CD4-positive, CD25-positive, alpha-beta regulatory T cell (primary cell): ENCODE measurements at regions not wholly inside any gene's neighbourhood (a gene's known extent, or its start where the extent isn't known, plus 50 kb on each side); places are given as distances from the start of the nearest gene placed in this dataset.
A peak's percentile ranks its signal among the peaks of the same experiment; 100 is the strongest.

Experiments
- ATAC-seq, 2 donors: fragments of 150-1000 bp; cut with Tn5 transposase; one replicate each; pipeline ENCODE4 v1.10.0; 2021; ENCODE audit warnings: low read depth in 2 of 2, moderate number of reproducible peaks in 2 of 2, moderate library complexity in 1 of 2
- DNase-seq, 3 donors: peaks; one replicate each; pipeline versions ENCODE4 v3.0.0 to v3.0.0-alpha.2; 2012 to 2022; ENCODE audit warnings: mixed read lengths in 1 of 3
- H3K27ac ChIP-seq: one replicate; pipeline ENCODE4 v1.7.0; 2013; ENCODE audit warnings: mild to moderate bottlenecking, low read length; ENCODE audit not compliant: insufficient read depth, poor library complexity, severe bottlenecking
- H3K27me3 ChIP-seq: one replicate; pipeline ENCODE4 v1.7.0; 2013; ENCODE audit warnings: low read length; ENCODE audit not compliant: control insufficient read depth, insufficient read depth
- H3K36me3 ChIP-seq: one replicate; pipeline ENCODE4 v1.7.0; 2013; ENCODE audit warnings: mild to moderate bottlenecking, low read length, moderate library complexity; ENCODE audit not compliant: control insufficient read depth, insufficient read depth
- H3K4me1 ChIP-seq: 2 replicates; pipeline ENCODE4 v1.7.0; 2013; ENCODE audit warnings: mild to moderate bottlenecking, low read length; ENCODE audit not compliant: insufficient read depth, control insufficient read depth, poor library complexity, severe bottlenecking
- H3K4me3 ChIP-seq: one replicate; pipeline ENCODE4 v1.7.0; 2013; ENCODE audit warnings: low read depth, mild to moderate bottlenecking, low read length, moderate library complexity
- H3K9me3 ChIP-seq, 2 experiments: 1 replicate in 1 of 2; 2 replicates in 1 of 2; pipeline ENCODE4 v1.7.0; 2013; ENCODE audit warnings: low read length in 2 of 2, mild to moderate bottlenecking in 1 of 2, moderate library complexity in 1 of 2; ENCODE audit not compliant: control insufficient read depth in 2 of 2
- H3K27ac Mint-ChIP-seq, 3 donors: one replicate each; pipeline ENCODE4 v1.8.0; 2020 to 2022; ENCODE audit warnings: mild to moderate bottlenecking in 3 of 3, mixed read lengths in 3 of 3, moderate library complexity in 2 of 3
- H3K27me3 Mint-ChIP-seq: one replicate; pipeline ENCODE4 v1.8.0; 2022; ENCODE audit warnings: mild to moderate bottlenecking, mixed read lengths
- H3K36me3 Mint-ChIP-seq: one replicate; pipeline ENCODE4 v1.8.0; 2020; ENCODE audit warnings: mixed read lengths
- H3K4me1 Mint-ChIP-seq, 4 donors: one replicate each; pipeline ENCODE4 v1.8.0; 2020 to 2022; ENCODE audit warnings: mixed read lengths in 4 of 4, mild to moderate bottlenecking in 1 of 4
- H3K4me3 Mint-ChIP-seq, 4 donors: one replicate each; pipeline ENCODE4 v1.8.0; 2020 to 2022; ENCODE audit warnings: mild to moderate bottlenecking in 4 of 4, mixed read lengths in 4 of 4, moderate library complexity in 3 of 4
- H3K9me3 Mint-ChIP-seq, 7 donors: one replicate each; pipeline ENCODE4 v1.8.0; 2020 to 2022; ENCODE audit warnings: mixed read lengths in 7 of 7, mild to moderate bottlenecking in 3 of 7, moderate library complexity in 2 of 7

DNA sequence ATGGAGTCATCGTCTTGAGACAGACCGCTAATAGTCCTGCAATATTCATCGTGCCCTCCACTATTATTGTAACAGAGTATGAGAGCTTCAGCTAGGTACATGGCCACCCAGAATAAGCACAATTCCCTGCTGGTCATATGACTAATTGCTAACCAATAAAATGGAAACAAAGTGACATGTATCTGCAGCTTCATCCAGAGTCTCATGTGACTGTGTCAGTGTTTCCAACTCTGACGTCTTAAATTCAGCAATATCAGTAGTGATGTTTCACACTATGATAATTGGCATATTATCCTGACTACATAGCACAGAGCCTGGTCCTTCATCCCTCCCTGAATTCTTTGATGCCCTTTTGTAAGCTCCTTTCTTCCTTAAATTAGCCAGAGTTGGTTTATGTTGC, 167.4 kb downstream of the RPS29 start:
- no peak overlapping the region for H3K4me3 Mint-ChIP-seq
- peaks cover 29% of the 10 kb centered on the region for H3K27me3 Mint-ChIP-seq
- no peaks in the 10 kb centered on the region for H3K36me3 ChIP-seq
- H3K27me3 ChIP-seq = peaks cover 5% of the 10 kb centered on the region
- no peak overlapping the region for H3K27ac Mint-ChIP-seq
- H3K27ac ChIP-seq = no peak overlapping the region
- H3K4me1 ChIP-seq = no peaks in the 10 kb centered on the region
- no peaks in the 10 kb centered on the region for H3K36me3 Mint-ChIP-seq
- DNase-seq = no peak
- no peaks in the 10 kb centered on the region for H3K9me3 ChIP-seq
- ATAC-seq = no peak
- H3K9me3 Mint-ChIP-seq = peaks cover 0 to 1% (median 0%) of the 10 kb centered on the region in 7 donors
- H3K4me3 ChIP-seq = no peak overlapping the region
- no peaks in the 10 kb centered on the region for H3K4me1 Mint-ChIP-seq

DNA sequence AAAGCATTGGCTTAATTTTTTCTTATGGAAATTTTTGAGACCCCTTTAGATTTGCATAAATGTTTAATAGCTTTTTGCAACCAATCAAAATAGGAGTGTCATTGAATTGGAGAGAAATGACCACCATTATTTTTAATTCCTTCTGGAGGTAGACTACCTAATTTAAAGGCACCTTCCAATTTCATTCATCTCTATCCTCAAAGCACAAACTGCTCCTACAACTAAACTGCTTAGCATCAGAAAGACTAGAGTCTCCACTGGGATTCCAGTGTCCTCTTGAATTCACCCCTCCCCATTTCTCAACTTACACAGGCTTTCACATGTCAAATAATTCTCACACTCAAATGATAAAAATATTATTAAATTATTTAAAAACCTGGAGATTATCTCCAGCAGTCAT, 168.4 kb downstream of the RPS29 start:
- peaks cover 0 to 1% (median 0%) of the 10 kb centered on the region in 7 donors for H3K9me3 Mint-ChIP-seq
- no peak overlapping the region for H3K4me3 Mint-ChIP-seq
- Histone ChIP-seq H3K4me3 (no peak overlapping the region), H3K27ac (no peak overlapping the region), H3K9me3 (no peaks in the 10 kb centered on the region), H3K4me1 (no peaks in the 10 kb centered on the region), H3K36me3 (no peaks in the 10 kb centered on the region), H3K27me3 (peaks cover 5% of the 10 kb centered on the region)
- DNase-seq (no peak), ATAC-seq (no peak)
- no peak overlapping the region for H3K27ac Mint-ChIP-seq
- H3K36me3 Mint-ChIP-seq = no peaks in the 10 kb centered on the region
- H3K4me1 Mint-ChIP-seq = no peaks in the 10 kb centered on the region
- peaks cover 24% of the 10 kb centered on the region for H3K27me3 Mint-ChIP-seq

DNA sequence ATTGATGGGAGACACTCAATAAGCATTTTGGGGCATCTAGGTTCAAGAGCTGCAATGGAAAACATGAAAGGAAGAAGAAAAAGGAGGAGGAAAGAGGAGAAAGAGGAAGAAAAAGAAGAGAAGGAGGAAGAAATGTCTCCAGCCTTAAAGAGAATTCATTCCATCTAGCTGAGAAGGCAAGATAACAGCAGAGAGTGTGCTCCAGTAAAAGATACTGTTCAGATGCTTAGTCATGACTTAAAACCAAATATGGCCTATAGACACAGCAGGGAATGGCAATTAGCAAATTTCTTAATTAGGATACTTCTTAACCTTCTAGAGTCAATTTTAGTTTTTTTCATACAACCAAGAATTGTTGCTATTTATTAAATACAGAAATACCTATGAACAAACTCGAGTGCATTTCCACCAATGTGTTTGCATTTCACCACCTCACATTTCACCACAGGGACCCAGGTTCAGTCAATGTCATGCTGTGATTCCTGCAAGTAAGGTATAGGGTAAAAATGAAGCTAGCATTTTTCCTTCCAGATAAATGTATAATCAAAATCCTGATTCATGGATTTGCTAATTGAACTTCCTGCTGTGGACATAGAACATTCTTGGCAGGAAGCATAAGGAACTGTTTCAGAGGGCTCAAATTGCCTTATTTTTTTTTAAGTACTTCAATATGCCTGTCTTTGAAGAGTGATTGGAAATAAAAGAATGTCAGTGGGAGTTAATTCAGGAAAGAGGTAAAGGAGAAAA, 177.8 kb downstream of the RPS29 start:
- Mint-ChIP-seq H3K4me3 (no peak overlapping the region), H3K9me3 (peaks cover 0 to 2% (median 0%) of the 10 kb centered on the region in 7 donors), H3K36me3 (no peaks in the 10 kb centered on the region), H3K4me1 (no peaks in the 10 kb centered on the region), H3K27me3 (peaks cover 10% of the 10 kb centered on the region), H3K27ac (no peak overlapping the region)
- ATAC-seq (no peak), DNase-seq (no peak)
- Histone ChIP-seq H3K4me3 (no peak overlapping the region), H3K4me1 (no peaks in the 10 kb centered on the region), H3K27ac (no peak overlapping the region), H3K36me3 (no peaks in the 10 kb centered on the region), H3K9me3 (no peaks in the 10 kb centered on the region), H3K27me3 (peaks cover 4% of the 10 kb centered on the region)

DNA sequence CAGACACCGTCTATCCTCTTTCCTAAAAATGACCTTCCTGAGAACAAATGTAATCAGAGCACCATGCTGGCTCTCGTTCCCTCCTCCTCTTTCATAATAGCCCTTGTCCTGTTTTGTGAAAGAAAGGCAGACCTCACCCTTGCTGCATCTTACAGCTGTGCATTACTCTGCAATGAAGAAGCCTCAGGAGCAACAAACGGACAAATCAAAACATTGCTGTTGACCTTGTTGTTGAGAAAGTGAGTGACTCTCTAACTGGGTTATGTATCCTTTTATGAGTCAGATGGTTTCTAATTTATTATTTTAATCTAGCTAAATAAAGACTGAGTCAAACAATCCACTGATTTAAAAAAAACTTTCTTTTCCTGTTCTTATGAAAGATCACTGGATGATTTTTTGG, 180.9 kb downstream of the RPS29 start:
- peak overlapping the region in 1 of 3 donors; percentile 60 for H3K27ac Mint-ChIP-seq

DNA sequence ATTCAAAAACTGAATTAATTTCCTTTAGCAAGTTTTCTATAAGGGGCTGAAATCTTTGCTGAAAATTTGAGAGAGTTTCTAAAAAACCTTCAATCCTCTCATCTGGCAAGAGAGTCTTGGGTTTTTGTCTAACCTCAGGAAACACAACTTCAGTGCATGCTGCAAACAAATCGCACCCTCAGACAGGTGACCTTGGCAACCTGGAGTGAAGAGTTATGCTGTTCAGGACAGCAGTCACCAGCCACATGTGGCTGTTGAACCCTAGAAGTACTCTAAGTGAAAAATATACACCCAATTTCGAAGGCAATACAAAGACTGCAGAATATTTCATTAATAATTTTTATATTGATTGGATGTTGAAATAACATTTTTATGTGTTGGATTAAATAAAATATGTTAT, 184.8 kb downstream of the RPS29 start:
- H3K36me3 ChIP-seq = no peaks in the 10 kb centered on the region
- ATAC-seq = no peak
- H3K36me3 Mint-ChIP-seq = no peaks in the 10 kb centered on the region
- no peaks in the 10 kb centered on the region for H3K9me3 ChIP-seq
- H3K4me1 Mint-ChIP-seq = no peaks in the 10 kb centered on the region
- DNase-seq = no peak
- H3K27me3 Mint-ChIP-seq = no peaks in the 10 kb centered on the region
- peaks cover 0 to 1% (median 0%) of the 10 kb centered on the region in 7 donors for H3K9me3 Mint-ChIP-seq
- no peaks in the 10 kb centered on the region for H3K27me3 ChIP-seq
- no peaks in the 10 kb centered on the region for H3K4me1 ChIP-seq
- no peak overlapping the region for H3K27ac ChIP-seq
- no peak overlapping the region for H3K27ac Mint-ChIP-seq
- no peak overlapping the region for H3K4me3 ChIP-seq
- H3K4me3 Mint-ChIP-seq = no peak overlapping the region

More for the DNA sequence above, 180.9 kb downstream of the RPS29 start:
- H3K9me3 ChIP-seq = no peaks in the 10 kb centered on the region
- H3K4me3 Mint-ChIP-seq = no peak overlapping the region
- H3K4me3 ChIP-seq = no peak overlapping the region
- peaks cover 0 to 2% (median 0%) of the 10 kb centered on the region in 7 donors for H3K9me3 Mint-ChIP-seq
- H3K27me3 ChIP-seq = no peaks in the 10 kb centered on the region
- H3K27me3 Mint-ChIP-seq = peaks cover 4% of the 10 kb centered on the region
- H3K27ac ChIP-seq = no peak overlapping the region
- DNase-seq (no peak), ATAC-seq (no peak)
- no peaks in the 10 kb centered on the region for H3K36me3 Mint-ChIP-seq
- H3K4me1 Mint-ChIP-seq = no peaks in the 10 kb centered on the region
- no peaks in the 10 kb centered on the region for H3K4me1 ChIP-seq
- H3K36me3 ChIP-seq = no peaks in the 10 kb centered on the region

DNA sequence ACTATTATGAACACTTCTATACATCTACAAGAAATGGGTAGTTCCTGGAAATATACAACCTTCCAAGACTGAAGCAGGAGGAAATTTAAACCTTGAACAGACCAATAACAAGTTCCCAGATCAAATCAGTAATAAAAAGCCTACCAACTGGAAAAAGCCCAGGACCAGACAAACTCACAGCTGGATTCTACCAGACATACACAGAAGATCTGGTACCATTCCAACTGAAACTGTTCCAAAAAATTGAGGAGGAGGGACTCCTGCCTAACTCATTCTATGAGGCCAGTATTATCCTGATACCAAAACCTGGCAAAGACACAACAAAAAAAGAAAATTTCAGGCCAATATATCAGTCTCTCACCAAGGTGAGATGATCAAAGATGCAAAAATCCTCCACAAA, 189.4 kb downstream of the RPS29 start:
- no peaks in the 10 kb centered on the region for H3K27me3 Mint-ChIP-seq
- no peak overlapping the region for H3K27ac Mint-ChIP-seq
- Histone ChIP-seq H3K4me1 (no peaks in the 10 kb centered on the region), H3K27me3 (no peaks in the 10 kb centered on the region), H3K9me3 (no peaks in the 10 kb centered on the region), H3K36me3 (no peaks in the 10 kb centered on the region), H3K27ac (no peak overlapping the region), H3K4me3 (no peak overlapping the region)
- no peaks in the 10 kb centered on the region for H3K4me1 Mint-ChIP-seq
- no peak overlapping the region for H3K4me3 Mint-ChIP-seq
- DNase-seq (no peak), ATAC-seq (no peak)
- no peaks in the 10 kb centered on the region for H3K36me3 Mint-ChIP-seq
- peaks cover 0 to 7% (median 2%) of the 10 kb centered on the region in 7 donors for H3K9me3 Mint-ChIP-seq

DNA sequence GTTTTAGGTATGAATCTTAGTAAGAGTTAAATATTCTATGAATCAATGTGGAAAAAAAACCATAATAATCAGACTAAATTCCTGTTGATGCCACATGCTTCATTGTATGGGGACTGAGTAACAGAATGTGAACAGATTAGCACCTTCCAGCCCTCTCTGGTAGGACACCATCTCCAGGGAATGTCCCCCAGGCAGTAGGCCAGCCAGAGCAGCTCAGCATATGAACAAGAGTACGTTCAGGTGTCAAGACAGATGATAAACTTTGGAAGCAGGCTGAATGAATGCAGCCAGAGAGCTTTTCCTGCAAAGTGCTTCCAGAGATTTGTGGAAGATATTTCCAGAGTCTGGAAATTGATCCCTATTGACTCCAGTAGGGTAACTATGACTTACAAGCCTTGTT, 204.4 kb downstream of the RPS29 start:
- DNase-seq (no peak), ATAC-seq (no peak)
- Histone ChIP-seq H3K36me3 (no peaks in the 10 kb centered on the region), H3K9me3 (peaks cover 0 to 2% of the 10 kb centered on the region in 2 experiments), H3K27me3 (no peaks in the 10 kb centered on the region), H3K4me3 (no peak overlapping the region), H3K4me1 (no peaks in the 10 kb centered on the region), H3K27ac (no peak overlapping the region)
- H3K27me3 Mint-ChIP-seq = peaks cover 8% of the 10 kb centered on the region
- peaks cover 0 to 15% (median 4%) of the 10 kb centered on the region in 7 donors for H3K9me3 Mint-ChIP-seq
- no peaks in the 10 kb centered on the region for H3K36me3 Mint-ChIP-seq
- no peak overlapping the region for H3K4me3 Mint-ChIP-seq
- H3K27ac Mint-ChIP-seq = no peak overlapping the region
- H3K4me1 Mint-ChIP-seq = no peaks in the 10 kb centered on the region

DNA sequence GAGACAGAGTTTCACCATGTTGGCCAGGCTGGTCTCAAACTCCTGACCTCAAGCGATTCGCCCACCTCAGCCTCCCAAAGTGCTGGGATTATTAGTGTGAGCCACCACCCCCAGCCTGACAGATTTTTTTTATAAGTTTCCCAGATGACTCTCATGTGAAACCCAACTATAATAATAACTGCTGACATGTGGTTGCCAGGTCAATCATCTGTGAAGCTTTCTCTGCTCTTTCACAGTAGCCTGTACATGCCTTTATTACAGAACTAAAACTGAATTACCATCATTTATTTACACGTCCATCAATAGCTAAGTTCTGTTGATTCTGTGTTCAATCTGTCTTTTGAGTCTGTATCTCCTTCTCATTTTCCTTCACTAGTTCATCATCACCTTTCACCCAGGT, 218.5 kb downstream of the RPS29 start:
- no peaks in the 10 kb centered on the region for H3K9me3 ChIP-seq
- no peak overlapping the region for H3K27ac ChIP-seq
- H3K27me3 Mint-ChIP-seq = no peaks in the 10 kb centered on the region
- no peaks in the 10 kb centered on the region for H3K27me3 ChIP-seq
- no peaks in the 10 kb centered on the region for H3K4me1 ChIP-seq
- no peaks in the 10 kb centered on the region for H3K4me1 Mint-ChIP-seq
- H3K4me3 ChIP-seq = no peak overlapping the region
- H3K27ac Mint-ChIP-seq = no peak overlapping the region
- H3K36me3 ChIP-seq = no peaks in the 10 kb centered on the region
- DNase-seq = no peak
- H3K36me3 Mint-ChIP-seq = no peaks in the 10 kb centered on the region
- H3K9me3 Mint-ChIP-seq = peaks cover 0 to 5% (median 0%) of the 10 kb centered on the region in 7 donors
- H3K4me3 Mint-ChIP-seq = no peak overlapping the region
- no peak for ATAC-seq
